ENCODE measurements at regions not wholly inside any gene's neighbourhood (a gene's known extent, or its start where the extent isn't known, plus 50 kb on each side); places are given as distances from the start of the nearest gene placed in this dataset.

- DNase-seq: no peak
Measured at GRCh38 chr5:124253203-124253810, 493.1 kb downstream of the ZNF608 start.

- DNase-seq: no peak
Measured at GRCh38 chr5:124252747-124253146, 493.7 kb downstream of the ZNF608 start.

- no peak for DNase-seq
Measured at GRCh38 chr5:124252191-124252638, 494.2 kb downstream of the ZNF608 start.

GRCh38 chr5:124245276-124245675 is 501.2 kb downstream of the ZNF608 start:
- no peak for DNase-seq

- DNase-seq: no peak
Measured at GRCh38 chr5:124240732-124241131, 505.7 kb downstream of the ZNF608 start.

GRCh38 chr5:124239572-124239971 is 506.9 kb downstream of the ZNF608 start:
- no peak for DNase-seq

- DNase-seq: no peak
Measured at GRCh38 chr5:124238350-124238749, 508.1 kb downstream of the ZNF608 start.

- no peak for DNase-seq
Measured at GRCh38 chr5:124237206-124237695, 509.2 kb downstream of the ZNF608 start.

- DNase-seq: no peak
Measured at GRCh38 chr5:124236361-124237205, 509.9 kb downstream of the ZNF608 start.

- DNase-seq: no peak
Measured at GRCh38 chr5:124235576-124235975, 510.9 kb downstream of the ZNF608 start.

GRCh38 chr5:124234770-124235562 is 511.5 kb downstream of the ZNF608 start:
- no peak for DNase-seq

GRCh38 chr5:124234022-124234769 is 512.2 kb downstream of the ZNF608 start:
- DNase-seq: no peak

- DNase-seq: no peak
Measured at GRCh38 chr5:124232515-124232914, 513.9 kb downstream of the ZNF608 start.

GRCh38 chr5:124231802-124232201 is 514.6 kb downstream of the ZNF608 start:
- DNase-seq: no peak

GRCh38 chr5:124231230-124231629 is 515.2 kb downstream of the ZNF608 start:
- DNase-seq: no peak

- DNase-seq: no peak
Measured at GRCh38 chr5:124230456-124230855, 516.0 kb downstream of the ZNF608 start.

- DNase-seq: no peak
Measured at GRCh38 chr5:124229352-124229751, 517.1 kb downstream of the ZNF608 start.

GRCh38 chr5:124227914-124228313 is 518.5 kb downstream of the ZNF608 start:
- DNase-seq: no peak

GRCh38 chr5:124220418-124220817 is 526.0 kb downstream of the ZNF608 start:
- DNase-seq: no peak

- DNase-seq: no peak
Measured at GRCh38 chr5:124212934-124213333, 533.5 kb downstream of the ZNF608 start.

GRCh38 chr5:124210111-124210910 is 536.1 kb downstream of the ZNF608 start:
- no peak for DNase-seq

GRCh38 chr5:124207118-124207517 is 539.3 kb downstream of the ZNF608 start:
- no peak for DNase-seq

Measured in inflammatory macrophage (primary cell).